Stimulated activated CD8-positive, alpha-beta memory T cell treated with anti-CD3 and anti-CD28 coated beads, Interleukin-4, amount 100 ng/mL, for 1 hour (primary cell): ENCODE measurements at regions not wholly inside any gene's neighbourhood (a gene's known extent, or its start where the extent isn't known, plus 50 kb on each side); places are given as distances from the start of the nearest gene placed in this dataset.
"Not testable (repeated sequence)": the region's sequence is repeated elsewhere in the genome, so short reads cannot be mapped to it uniquely, and the experiment has no call there.

Experiments used
- DNase-seq, 2 donors: peaks; one replicate each; pipeline ENCODE4 v3.0.0-alpha.2; 2020; ENCODE audit warnings: low read depth in 2 of 2, low spot score in 1 of 2

DNA sequence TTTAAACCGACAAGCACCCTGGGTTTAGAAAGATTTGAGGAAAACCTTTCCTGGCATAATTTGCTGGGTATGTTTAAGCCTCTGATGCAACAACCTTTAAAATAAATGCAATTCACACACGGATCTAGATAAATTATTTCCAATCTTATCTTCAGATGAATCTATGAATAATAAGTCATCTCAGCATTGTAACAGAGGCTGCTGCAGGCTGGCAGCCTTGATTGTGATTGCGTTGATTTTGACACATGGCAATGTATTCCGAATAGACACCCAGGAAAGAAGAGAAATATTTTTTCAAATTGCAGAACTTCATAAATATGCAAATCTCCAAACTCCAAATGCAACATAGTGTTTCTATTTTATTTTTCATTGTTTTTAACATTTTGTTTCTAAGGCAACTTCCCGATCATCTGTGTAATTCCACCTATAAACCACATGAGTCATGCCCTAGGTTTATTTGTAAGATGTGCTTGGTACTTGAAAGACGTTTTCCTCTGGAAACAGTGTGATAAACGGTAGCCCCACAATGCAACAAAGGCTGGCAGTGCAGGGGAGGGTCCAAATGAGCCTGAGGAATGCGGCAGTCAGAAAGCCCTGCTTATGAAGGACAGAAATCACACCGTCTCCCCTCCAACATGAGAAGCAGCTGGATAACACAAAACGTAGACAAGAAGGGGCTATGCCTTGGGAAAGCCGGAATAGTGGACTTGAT, 359.0 kb downstream of the BRD1 start:
- no peak for DNase-seq

DNA sequence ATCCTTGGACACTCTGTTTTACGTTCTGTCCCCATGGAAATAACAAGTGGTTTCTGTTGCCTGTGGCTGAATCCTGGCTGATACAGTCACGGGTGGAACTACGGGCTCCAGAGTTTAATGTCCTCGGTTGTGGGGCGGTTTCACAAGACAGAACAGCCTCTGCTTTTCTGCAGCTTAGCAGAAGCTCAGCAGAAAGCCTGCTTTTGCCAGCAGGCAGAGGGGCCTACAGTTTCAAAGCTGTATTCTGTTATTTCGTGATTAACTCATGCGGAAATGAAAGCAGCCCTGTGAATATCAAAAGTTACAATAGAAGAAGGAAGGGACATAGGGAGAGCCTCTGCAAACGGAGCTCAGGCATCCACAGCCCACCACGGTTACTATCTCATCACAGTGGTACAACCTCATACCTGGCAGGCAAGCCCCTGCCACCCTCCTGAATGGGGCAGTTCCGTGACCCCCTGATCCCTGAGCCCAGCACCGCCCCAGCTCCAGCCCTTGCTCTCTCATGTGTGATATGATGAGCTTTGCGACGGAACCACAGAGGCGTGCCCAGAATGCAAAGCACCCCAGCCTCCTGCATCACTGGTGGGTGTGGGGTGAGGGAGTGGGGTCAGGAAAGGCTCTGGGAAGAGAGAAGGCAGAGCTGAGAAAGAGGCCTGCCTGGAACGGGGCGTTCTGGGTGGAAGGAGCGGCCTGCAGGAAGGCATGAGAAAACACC, 360.6 kb downstream of the BRD1 start:
- DNase-seq = no peak

DNA sequence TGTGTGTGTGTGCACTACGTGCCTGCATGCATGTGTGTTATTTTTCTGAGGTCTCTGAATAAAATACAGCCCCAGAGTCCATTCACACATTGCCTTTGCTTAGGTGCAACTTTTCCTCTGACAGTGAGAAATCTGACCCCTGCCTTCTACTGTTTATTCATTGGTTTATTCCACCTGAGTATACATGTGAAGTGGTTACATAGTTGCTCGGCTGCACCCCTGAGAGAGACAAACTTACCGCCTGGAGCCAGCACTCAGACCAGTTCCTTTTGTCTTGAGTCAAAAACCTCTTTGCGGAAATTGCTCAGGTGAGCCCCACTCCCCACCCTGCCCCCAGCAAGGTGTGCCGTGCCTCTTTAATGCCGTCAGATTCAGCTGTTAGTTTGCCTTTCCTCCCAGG, 363.6 kb downstream of the BRD1 start:
- DNase-seq = no peak

DNA sequence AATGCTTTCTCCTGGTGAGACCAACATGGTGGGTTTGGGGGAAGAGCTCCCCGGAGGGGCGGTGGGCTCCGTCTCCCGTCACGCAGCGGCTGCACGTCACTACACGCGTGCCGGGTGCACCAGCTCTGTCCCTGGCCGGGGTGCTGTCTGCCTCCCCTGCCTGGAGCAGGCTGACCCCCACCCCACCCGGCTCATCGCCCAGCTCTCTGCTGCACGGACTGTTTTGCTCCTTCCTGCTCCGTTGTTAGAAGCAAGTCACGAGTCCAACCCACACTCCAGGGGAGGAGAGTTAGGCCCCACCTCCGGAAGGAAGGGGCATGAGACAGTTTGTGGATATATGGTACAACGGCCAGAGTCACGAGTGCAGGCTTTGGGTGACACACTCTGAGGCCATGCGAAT, 364.9 kb downstream of the BRD1 start:
- DNase-seq = no peak

DNA sequence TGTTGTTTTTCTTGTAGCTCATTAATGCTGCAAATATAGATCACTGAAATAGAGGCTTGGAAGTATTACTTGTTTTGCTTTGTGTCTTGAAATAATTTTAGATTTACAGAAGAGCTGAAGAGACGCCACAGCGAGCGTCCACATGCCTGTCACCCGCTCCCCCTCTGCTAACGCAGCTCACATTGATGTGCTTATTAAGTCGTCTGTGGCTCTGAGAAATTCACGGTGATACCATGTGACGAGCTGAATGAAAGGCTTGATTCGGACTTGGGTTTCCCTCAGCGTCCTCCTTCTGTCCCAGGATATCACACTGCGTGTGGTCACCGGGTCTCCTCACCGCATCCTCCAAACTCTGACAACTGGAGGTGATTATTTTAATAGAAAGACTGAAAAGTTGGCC, 365.4 kb downstream of the BRD1 start:
- no peak for DNase-seq

DNA sequence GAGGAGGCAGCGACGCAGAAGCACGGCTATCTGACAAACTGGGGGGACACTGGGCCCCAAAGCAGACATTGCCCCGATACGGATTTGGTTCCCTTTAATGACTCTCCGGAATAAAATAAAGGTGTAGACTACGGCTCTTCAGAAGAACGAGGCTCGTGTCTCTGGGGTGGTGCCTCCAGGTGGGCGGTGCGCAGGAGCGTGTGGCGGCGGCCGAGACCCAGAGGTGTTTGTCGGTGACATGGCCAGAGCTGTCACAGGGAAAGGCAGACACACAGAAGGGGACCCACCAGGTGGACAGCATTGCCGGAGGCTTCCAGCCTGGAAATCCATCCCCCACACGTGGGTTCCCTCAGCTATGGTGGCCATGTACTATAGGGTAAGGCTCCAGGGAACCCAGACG, 366.0 kb downstream of the BRD1 start:
- DNase-seq = no peak

DNA sequence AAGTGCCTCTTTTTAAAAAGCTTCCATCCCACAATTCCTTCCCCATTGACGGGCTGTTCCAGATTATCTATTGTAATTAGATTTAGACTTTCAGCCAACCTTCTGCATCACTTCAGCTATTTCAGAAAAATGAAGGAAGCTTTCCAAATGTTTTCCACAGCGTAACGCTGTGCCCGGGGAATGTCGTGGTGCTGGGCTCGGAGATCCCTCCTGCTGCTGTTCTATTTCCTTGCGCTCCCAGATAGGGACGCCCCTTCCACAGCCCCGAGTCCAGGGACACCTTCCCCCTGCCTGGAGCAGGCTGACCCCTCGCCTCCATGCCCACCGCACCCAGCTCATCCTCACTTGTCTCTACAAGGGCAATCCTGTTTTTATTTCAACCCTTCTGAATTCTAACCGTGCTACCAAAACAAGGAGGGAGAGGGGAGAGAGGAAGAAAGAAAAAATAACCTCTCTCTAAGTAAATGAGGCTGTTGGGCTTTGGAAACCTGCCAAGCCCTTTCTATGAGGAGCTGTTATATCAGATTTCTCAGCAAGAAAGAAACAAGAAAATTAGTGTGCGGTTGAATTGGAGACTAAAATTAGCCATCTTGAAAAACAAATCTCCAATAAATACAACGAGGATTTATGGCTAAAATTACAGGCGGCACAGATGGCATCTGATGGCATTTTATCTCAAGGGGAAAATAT, 366.9 kb downstream of the BRD1 start:
- no peak for DNase-seq

DNA sequence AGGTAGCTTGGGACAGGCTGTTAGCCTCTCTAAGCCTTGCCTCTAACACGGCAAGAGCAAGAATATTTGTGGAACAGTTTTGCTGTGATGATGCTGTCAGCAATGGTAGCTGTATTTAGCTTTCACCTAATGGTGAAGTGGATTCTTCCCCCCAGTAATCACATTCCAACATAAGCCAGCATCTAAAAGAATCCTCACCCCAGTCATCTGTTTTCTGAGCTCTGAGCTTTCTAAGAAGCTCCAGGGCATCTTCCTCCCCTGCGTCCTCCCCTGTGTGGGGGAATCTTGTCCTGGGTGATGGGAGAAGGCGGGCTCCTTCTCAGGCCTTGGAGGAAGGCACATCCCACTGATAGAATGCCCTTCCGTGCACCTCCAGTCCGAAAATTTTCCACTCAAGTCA, 367.6 kb downstream of the BRD1 start:
- no peak for DNase-seq

DNA sequence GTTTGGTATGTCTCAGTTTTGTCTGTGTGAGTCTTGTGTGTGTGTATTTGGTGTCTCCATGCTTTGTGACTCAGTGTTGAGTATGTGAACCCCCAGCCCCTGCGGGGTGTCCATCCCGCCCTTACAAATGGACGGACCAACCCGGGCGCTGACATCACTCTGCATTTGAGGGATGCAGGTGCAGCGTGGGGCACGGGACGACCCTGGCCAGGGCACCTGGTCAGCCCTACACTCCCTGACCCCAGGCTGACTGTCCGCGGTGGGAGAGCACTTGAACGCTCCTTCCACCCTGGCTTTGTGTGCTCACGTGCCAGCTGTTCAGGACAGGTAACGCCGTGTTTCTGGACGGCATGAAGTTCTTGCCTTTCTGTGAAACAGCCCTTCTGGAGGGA, 369.0 kb downstream of the BRD1 start:
- DNase-seq = no peak

DNA sequence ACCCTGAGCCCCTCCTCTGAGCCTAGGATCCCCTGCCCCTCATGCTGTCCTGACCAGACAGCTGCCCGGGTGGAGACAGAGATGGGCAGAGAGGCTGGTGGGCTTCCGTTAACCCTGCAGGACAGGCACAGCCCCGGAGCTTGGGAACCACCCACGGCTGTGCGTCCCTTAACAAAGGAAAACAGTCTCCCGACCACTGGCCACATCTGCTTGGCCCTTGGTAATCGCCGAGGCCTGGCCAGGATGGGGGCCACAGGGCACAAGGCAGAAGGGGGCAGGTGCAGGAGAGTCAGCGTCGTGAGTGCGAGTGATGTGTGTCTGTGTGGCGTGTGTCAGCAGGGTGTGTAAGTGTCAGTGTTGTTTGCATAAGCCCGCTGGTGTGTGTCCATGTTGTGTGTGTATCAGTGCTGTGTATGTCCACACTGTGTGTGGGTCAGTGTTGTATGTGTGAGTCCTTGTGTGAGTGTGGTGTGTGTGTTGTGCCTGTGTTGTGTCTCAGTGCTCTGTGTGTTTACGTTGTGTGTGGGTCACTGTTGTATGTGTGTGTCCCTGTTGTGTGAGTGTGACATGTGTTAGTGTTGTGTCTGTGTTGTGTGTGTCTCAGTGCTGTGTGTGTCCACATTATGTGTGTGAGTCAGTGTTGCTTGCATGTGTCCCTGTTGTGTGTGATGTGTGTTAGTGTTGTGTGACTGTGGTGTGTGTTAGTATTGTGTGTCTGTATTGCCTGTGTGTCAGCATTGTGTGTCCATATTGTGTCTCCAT, 369.5 kb downstream of the BRD1 start:
- no peak for DNase-seq

DNA sequence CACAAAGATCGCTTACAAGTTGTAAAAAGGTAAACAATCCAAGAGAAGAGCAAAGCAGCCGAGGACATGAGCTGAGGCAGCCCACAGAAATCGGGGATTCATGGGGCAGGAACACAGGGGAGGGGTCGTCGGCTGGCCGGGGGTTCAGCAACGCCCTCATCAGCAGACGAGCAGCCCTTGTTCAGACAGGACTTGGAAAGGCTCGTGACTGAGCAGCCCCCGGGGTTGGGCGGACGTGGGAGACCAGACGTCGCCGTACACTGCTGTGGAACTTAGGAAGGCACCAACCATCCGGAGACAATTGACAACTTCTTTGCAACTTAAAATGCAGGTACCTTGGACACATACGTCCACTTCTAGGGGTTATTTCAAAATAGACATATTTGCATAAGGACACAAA, 370.5 kb downstream of the BRD1 start:
- no peak for DNase-seq

DNA sequence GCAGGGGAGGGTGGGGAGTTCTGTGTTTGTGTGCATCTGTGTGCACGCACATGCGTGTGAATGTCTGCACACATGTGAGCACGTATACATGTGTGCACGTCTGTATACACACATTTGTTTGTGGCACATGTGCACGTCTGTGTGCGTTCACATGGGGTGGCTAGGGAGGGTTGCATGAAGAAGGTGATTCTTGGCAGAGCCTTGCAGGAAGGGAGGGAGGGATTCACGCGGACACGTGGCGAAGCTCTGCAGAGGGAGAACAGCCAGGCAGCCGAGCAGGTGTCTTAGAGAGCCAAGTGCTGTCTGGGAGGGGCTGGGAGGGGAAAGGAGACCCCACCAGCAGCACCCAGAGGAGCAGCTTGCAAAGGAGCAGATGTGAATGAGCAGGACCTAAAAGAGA, 372.1 kb downstream of the BRD1 start:
- no peak for DNase-seq

DNA sequence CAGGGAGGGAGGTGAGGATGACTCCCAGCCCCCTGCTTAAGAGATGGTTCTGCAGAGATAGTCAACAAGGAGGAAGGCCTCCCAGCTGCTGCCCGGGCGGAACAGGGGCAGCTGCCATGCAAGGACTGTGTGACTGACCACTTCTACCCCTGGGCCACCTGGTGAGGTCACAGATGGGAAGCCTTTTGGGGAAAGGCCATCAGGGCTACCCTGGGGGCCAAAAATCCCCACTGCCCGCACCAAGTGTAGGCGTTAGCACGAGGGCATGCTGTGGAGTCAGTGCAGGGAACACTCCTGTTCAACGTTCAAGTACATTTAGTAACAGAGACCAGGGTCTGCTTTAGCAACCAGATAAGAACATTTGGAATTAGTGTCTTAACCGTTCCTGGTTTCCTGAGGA, 372.9 kb downstream of the BRD1 start:
- DNase-seq = no peak

DNA sequence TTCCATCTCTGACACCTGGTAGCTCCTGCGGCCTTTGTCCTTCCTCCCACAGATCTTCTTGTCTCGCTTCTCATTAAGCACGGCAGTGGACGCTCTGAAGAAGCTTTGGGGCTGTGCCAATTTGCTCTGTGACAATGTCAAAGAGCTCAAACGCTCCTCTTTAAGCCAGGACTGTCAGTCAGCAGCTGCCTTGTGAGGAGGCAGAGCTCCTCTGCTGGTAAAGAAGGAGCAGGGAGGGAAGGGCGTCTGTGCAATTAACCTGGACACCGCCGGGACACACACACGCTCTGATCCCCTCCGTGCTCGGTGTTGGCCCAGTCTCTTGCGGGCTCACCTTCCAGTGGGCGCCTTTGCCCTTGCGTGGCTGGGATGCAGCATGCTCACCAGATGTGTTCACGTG, 373.9 kb downstream of the BRD1 start:
- DNase-seq = no peak

DNA sequence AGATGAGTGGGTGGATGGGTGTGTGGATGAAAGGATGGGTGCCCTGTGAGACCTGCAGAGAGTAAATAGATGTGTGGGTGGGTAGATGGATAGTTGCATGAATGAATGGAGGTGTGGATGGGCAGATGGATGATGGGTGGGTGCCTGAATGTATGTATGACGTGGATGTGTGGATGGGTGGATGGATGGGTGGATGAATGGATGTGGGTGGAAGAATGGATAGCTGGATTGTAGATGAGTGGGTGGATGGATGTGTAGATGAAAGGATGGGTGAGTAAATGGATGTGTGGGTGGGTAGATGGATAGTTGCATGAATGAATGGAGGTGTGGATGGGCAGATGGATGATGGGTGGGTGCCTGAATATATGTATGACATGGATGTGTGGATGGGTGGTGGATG, 374.7 kb downstream of the BRD1 start:
- not testable (repeated sequence) for DNase-seq

DNA sequence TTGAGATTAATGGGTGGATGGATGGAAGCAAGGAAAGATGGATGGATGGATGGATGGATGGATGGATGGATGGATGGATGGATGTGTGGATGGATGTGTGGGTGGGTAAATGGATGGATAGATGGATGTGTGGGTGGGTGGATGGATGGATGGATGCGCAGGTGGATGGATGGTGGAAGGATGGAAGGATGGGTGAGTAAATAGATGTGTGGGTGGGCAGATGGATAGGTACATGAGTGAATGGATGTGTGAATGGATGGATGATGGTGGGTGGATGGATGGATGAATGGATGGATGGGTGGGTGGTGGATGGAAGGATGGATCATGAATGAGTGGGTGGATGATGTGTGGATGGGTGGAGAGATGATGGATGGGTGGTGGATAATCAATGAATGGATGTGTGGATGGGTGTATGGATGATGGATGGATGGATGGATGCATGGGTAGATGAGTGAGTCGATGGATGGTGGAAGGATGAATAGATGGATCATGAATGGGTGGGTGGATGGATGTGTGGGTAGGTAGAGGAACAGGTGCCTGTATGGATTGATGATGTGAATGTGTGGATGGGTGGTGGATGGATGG, 375.2 kb downstream of the BRD1 start:
- no peak for DNase-seq

DNA sequence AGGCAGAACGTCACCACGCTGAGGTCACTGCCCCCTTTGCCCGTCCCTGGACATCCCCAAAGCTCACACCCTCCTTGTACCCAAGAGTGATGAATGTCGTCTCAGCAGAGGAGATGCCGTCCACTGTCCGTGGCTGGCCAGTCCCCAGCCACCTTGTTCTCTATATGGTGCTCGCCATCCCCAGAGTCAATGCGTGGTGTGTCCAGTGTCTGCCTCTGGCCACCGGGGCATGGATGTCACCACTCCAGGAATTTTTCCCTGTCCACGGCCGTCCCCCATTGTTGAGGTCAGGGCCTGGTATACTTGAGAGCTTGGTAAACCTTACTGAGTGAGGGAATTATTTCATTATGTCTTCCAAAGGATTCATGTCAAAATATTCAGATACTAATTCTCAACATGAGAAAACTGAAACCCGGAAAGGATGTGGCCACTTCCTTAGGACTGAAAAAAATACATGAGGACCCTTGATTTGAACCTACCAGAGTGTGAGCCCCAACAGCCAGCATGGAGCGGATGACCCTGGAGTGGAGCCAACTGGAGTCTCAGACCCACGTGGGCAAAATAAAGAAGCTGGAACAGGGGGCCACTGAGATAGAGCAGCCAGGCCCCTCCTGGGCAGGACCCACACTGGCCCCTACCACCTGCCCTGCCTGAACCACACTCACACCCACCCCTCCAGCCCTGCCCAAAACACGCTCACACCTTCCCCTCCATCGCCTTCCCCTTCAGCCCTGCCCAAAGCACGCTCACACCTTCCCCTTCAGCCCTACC, 376.4 kb downstream of the BRD1 start:
- DNase-seq = no peak

DNA sequence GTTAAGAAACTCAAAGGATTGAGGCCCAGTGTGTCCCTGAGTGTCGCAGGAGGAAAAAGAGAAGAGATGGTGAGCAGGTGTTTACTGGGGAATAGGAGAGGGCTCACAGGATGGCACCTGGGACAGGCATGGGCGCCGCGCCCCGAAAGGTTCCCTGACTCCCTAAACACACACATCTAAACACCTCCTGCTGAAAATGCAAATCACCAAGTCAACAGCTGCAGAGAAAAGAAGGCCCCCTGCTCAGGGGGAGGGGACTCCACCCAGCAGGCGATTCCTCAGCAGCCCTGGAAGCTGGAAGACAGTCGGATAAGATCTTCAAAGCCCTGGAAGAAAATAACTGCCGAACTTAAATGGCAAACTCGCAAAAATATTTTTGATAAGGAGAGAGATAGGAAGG, 377.2 kb downstream of the BRD1 start:
- DNase-seq = no peak

DNA sequence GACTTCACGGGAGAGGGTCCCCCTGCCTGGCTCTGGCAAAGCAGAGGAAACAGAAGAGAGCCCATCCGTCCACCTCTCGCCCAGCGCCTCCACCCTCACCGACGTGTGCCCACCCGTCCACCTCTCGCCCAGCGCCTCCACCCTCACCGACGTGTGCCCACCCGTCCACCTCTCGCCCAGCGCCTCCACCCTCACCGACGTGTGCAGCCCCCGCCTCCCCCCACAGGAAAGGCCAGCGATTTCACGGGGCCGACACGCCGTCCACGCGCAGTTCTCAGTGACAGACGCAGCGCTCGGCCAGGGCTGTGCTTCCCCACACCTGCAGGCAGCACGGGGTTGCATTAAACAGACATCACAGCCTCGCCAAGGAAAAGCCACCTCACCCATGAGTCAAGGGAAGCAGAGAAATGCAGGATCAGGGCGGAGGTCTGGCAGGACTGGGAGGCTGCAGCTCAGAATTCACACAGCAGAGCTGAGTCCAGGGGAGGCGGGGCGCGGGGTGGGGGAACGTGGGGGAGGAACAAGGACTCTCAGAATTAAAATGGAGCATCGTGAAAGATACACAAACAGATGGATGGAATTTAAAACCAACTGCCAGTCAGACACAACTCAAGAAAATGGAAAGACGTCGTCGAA, 377.7 kb downstream of the BRD1 start:
- no peak for DNase-seq

DNA sequence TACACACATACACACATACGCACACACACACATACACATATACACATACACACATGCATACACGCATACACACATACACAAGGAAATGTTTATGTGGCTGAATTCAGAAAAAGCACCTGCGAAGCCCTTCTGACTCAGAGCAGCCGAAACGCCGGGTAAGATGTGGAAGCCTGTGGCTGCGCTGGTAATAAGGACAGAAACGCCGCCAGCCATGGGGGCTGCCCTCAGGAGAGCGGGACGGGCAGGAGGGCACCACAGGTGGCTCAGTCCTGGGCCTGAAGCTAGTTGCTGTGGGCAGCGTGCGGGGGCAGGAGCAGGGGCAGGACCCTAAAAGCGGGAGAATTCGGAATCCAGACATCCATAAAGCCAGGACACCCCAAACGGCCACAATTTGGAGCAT, 378.3 kb downstream of the BRD1 start:
- DNase-seq = no peak
